ENCODE measurements at regions not wholly inside any gene's neighbourhood (a gene's known extent, or its start where the extent isn't known, plus 50 kb on each side); places are given as distances from the start of the nearest gene placed in this dataset.
A peak's percentile ranks its signal among the peaks of the same experiment; 100 is the strongest.

GRCh38 chr2:43059183-43059897 lies 167.1 kb downstream of the ZFP36L2 start:
- peak; percentile 99 for DNase-seq (ENCODE audit: low read depth in 2 of 2)
- H3K27me3 ChIP-seq (ENCODE audit: control insufficient read depth, insufficient read depth, low read length) = no peaks in the 10 kb centered on the region
- H3K9me3 ChIP-seq (ENCODE audit: control insufficient read depth, insufficient read depth, low read depth, low read length) = no peaks in the 10 kb centered on the region
- H3K27ac ChIP-seq (ENCODE audit: insufficient read depth, low read length) = peak overlapping the region; percentile 43
- H2AFZ ChIP-seq (ENCODE audit: low read length) = no peak overlapping the region
- H3K79me2 ChIP-seq (ENCODE audit: control insufficient read depth, insufficient read depth, low read length) = no peaks in the 10 kb centered on the region
- no peaks in the 10 kb centered on the region for H4K20me1 ChIP-seq (ENCODE audit: control insufficient read depth, extremely low read depth, insufficient read depth, low read length)
- no peaks in the 10 kb centered on the region for H3K36me3 ChIP-seq (ENCODE audit: control insufficient read depth, insufficient read depth, low read length)
- peaks cover 9% of the 10 kb centered on the region for H3K4me1 ChIP-seq (ENCODE audit: control insufficient read depth, extremely low read depth, insufficient read depth, low read length)
- no peak overlapping the region for H3K4me3 ChIP-seq (replicated peaks in 1 of 4; ENCODE audit: control extremely low read depth in 1 of 4, insufficient read depth in 1 of 4, low read depth in 3 of 4, low read length in 4 of 4)
- TF ChIP-seq CTCF (conservative IDR thresholded peaks at IDR 0.05 in 1 of 2, IDR thresholded peaks at IDR 0.05 in 1 of 2; ENCODE audit: low read depth in 1 of 2, low read length in 2 of 2) (no peak), EZH2 (IDR thresholded peaks at IDR 0.05; ENCODE audit: low read length, missing control alignments) (no peak)
- peak overlapping the region; percentile 15 for H3K4me2 ChIP-seq (ENCODE audit: extremely low read depth, insufficient read depth, low read length)
- H3K9ac ChIP-seq (ENCODE audit: insufficient read depth, low read length) = no peak overlapping the region

GRCh38 chr2:43058726-43059110 lies 167.7 kb downstream of the ZFP36L2 start:
- no peaks in the 10 kb centered on the region for H4K20me1 ChIP-seq (ENCODE audit: control insufficient read depth, extremely low read depth, insufficient read depth, low read length)
- no peaks in the 10 kb centered on the region for H3K27me3 ChIP-seq (ENCODE audit: control insufficient read depth, insufficient read depth, low read length)
- H3K36me3 ChIP-seq (ENCODE audit: control insufficient read depth, insufficient read depth, low read length) = no peaks in the 10 kb centered on the region
- peaks cover 9% of the 10 kb centered on the region for H3K4me1 ChIP-seq (ENCODE audit: control insufficient read depth, extremely low read depth, insufficient read depth, low read length)
- no peak overlapping the region for H3K9ac ChIP-seq (ENCODE audit: insufficient read depth, low read length)
- no peaks in the 10 kb centered on the region for H3K9me3 ChIP-seq (ENCODE audit: control insufficient read depth, insufficient read depth, low read depth, low read length)
- no peaks in the 10 kb centered on the region for H3K79me2 ChIP-seq (ENCODE audit: control insufficient read depth, insufficient read depth, low read length)
- no peak overlapping the region for H3K4me2 ChIP-seq (ENCODE audit: extremely low read depth, insufficient read depth, low read length)
- DNase-seq (ENCODE audit: low read depth in 2 of 2) = no peak
- no peak overlapping the region for H2AFZ ChIP-seq (ENCODE audit: low read length)
- no peak overlapping the region for H3K4me3 ChIP-seq (replicated peaks in 1 of 4; ENCODE audit: control extremely low read depth in 1 of 4, insufficient read depth in 1 of 4, low read depth in 3 of 4, low read length in 4 of 4)
- H3K27ac ChIP-seq (ENCODE audit: insufficient read depth, low read length) = no peak overlapping the region
- no peak for TF ChIP-seq CTCF (conservative IDR thresholded peaks at IDR 0.05 in 1 of 2, IDR thresholded peaks at IDR 0.05 in 1 of 2; ENCODE audit: low read depth in 1 of 2, low read length in 2 of 2)
- no peak for TF ChIP-seq EZH2 (IDR thresholded peaks at IDR 0.05; ENCODE audit: low read length, missing control alignments)

GRCh38 chr2:43057742-43058725 lies 168.4 kb downstream of the ZFP36L2 start:
- H3K9me3 ChIP-seq (ENCODE audit: control insufficient read depth, insufficient read depth, low read depth, low read length) = no peaks in the 10 kb centered on the region
- DNase-seq (ENCODE audit: low read depth in 2 of 2) = no peak
- H3K4me1 ChIP-seq (ENCODE audit: control insufficient read depth, extremely low read depth, insufficient read depth, low read length) = peaks cover 9% of the 10 kb centered on the region
- no peak for TF ChIP-seq CTCF (conservative IDR thresholded peaks at IDR 0.05 in 1 of 2, IDR thresholded peaks at IDR 0.05 in 1 of 2; ENCODE audit: low read depth in 1 of 2, low read length in 2 of 2)
- TF ChIP-seq EZH2 (IDR thresholded peaks at IDR 0.05; ENCODE audit: low read length, missing control alignments) = no peak
- H4K20me1 ChIP-seq (ENCODE audit: control insufficient read depth, extremely low read depth, insufficient read depth, low read length) = no peaks in the 10 kb centered on the region
- no peaks in the 10 kb centered on the region for H3K27me3 ChIP-seq (ENCODE audit: control insufficient read depth, insufficient read depth, low read length)
- no peak overlapping the region for H3K4me3 ChIP-seq (replicated peaks in 1 of 4; ENCODE audit: control extremely low read depth in 1 of 4, insufficient read depth in 1 of 4, low read depth in 3 of 4, low read length in 4 of 4)
- H2AFZ ChIP-seq (ENCODE audit: low read length) = no peak overlapping the region
- H3K27ac ChIP-seq (ENCODE audit: insufficient read depth, low read length) = no peak overlapping the region
- no peak overlapping the region for H3K4me2 ChIP-seq (ENCODE audit: extremely low read depth, insufficient read depth, low read length)
- no peak overlapping the region for H3K9ac ChIP-seq (ENCODE audit: insufficient read depth, low read length)
- H3K36me3 ChIP-seq (ENCODE audit: control insufficient read depth, insufficient read depth, low read length) = no peaks in the 10 kb centered on the region
- no peaks in the 10 kb centered on the region for H3K79me2 ChIP-seq (ENCODE audit: control insufficient read depth, insufficient read depth, low read length)

Data from fibroblast of lung (primary cell).